Neural cell (in vitro differentiated cells): ENCODE measurements at regions not wholly inside any gene's neighbourhood (a gene's known extent, or its start where the extent isn't known, plus 50 kb on each side); places are given as distances from the start of the nearest gene placed in this dataset.

ENCODE experiments used
- H2AFZ ChIP-seq: fragments of 200-600, 300-800 bp; sonication (generic), shearing (Covaris generic); 2 replicates; pipeline ENCODE4 v1.6.0; 2014; ENCODE audit warnings: low read depth, mild to moderate bottlenecking, antibody characterized with exemption, low read length, moderate library complexity
- H3F3A ChIP-seq: fragments of 200-600 bp; shearing (Covaris generic); 2 replicates; pipeline ENCODE4 v1.6.1; 2016; ENCODE audit warnings: mild to moderate bottlenecking, moderate library complexity, mixed read lengths, antibody characterized with exemption, low read length; ENCODE audit not compliant: insufficient read depth, poor library complexity, severe bottlenecking
- H3K27ac ChIP-seq: fragments of 200-600, 300-800 bp; sonication (generic), shearing (Covaris generic); 2 replicates; pipeline ENCODE4 v1.5.1; 2014; ENCODE audit warnings: mild to moderate bottlenecking, low read length, moderate library complexity
- H3K27me3 ChIP-seq: fragments of 300-800, 200-600 bp; sonication (generic), shearing (Covaris generic); 2 replicates; pipeline ENCODE4 v1.6.0; 2014; ENCODE audit warnings: mild to moderate bottlenecking, low read depth, low read length, moderate library complexity; ENCODE audit not compliant: insufficient read depth
- H3K36me3 ChIP-seq: fragments of 300-800, 200-600 bp; sonication (generic), shearing (Covaris generic); 2 replicates; pipeline ENCODE4 v1.5.1; 2014; ENCODE audit warnings: mild to moderate bottlenecking, antibody characterized with exemption, low read length, moderate library complexity; ENCODE audit not compliant: insufficient read depth
- H3K4me2 ChIP-seq: fragments of 300-800, 200-600 bp; sonication (generic), shearing (Covaris generic); 2 replicates; pipeline ENCODE4 v1.6.0; 2014; ENCODE audit warnings: mild to moderate bottlenecking, low read length
- H3K4me3 ChIP-seq: fragments of 300-800, 200-600 bp; sonication (generic), shearing (Covaris generic); 2 replicates; pipeline ENCODE4 v1.5.1; 2014; ENCODE audit warnings: mild to moderate bottlenecking, low read length, moderate library complexity
- H3K79me2 ChIP-seq: fragments of 200-600 bp; shearing (Covaris generic); replicated peaks from 2 replicates; pipeline ENCODE4 v1.6.0; 2014; ENCODE audit warnings: mild to moderate bottlenecking, low read length, moderate library complexity; ENCODE audit not compliant: insufficient read depth
- H3K9ac ChIP-seq: fragments of 300-800, 200-600 bp; sonication (generic), shearing (Covaris generic); 2 replicates; pipeline ENCODE4 v1.6.1; 2016; ENCODE audit warnings: mild to moderate bottlenecking, low read length, mixed read lengths
- H3K9me2 ChIP-seq: fragments of 200-600 bp; shearing (Covaris generic); 2 replicates; pipeline ENCODE4 v1.6.1; 2016; ENCODE audit warnings: mild to moderate bottlenecking, low read length, mixed read lengths; ENCODE audit not compliant: insufficient read depth
- H3K9me3 ChIP-seq: fragments of 200-600, 300-800 bp; sonication (generic), shearing (Covaris generic); 2 replicates; pipeline ENCODE4 v1.6.1; 2016; ENCODE audit warnings: mild to moderate bottlenecking, mixed run types, low read length, moderate library complexity, mixed read lengths
- H4K20me1 ChIP-seq: fragments of 200-600 bp; shearing (Covaris generic); 2 replicates; pipeline ENCODE4 v1.6.1; 2016; ENCODE audit warnings: mild to moderate bottlenecking, mixed run types; ENCODE audit not compliant: insufficient read depth
- EP300 ChIP-seq: fragments of 450-650 bp; conservative IDR thresholded peaks from 2 replicates; pipeline ENCODE4 v1.6.1; 2014; ENCODE audit warnings: antibody characterized with exemption, mild to moderate bottlenecking, moderate library complexity; ENCODE audit not compliant: poor library complexity, severe bottlenecking
- EZH2 ChIP-seq: fragments of 200-600, 300-800 bp; shearing (Covaris generic), sonication (generic); IDR thresholded peaks from 2 replicates; pipeline ENCODE4 v1.6.1; 2014; ENCODE audit warnings: antibody characterized with exemption, low read length, borderline replicate concordance, mild to moderate bottlenecking; ENCODE audit not compliant: insufficient read depth, poor library complexity, severe bottlenecking
- MXI1 ChIP-seq: fragments of 450-650 bp; conservative IDR thresholded peaks from 2 replicates; pipeline ENCODE4 v1.6.1; 2014; ENCODE audit warnings: antibody characterized with exemption, mild to moderate bottlenecking; ENCODE audit not compliant: poor library complexity, severe bottlenecking
- POLR2AphosphoS5 ChIP-seq: IDR thresholded peaks from 2 replicates; pipeline ENCODE4 v1.6.1; 2012
- RAD21 ChIP-seq: fragments of 450-650 bp; conservative IDR thresholded peaks from 2 replicates; pipeline ENCODE4 v1.6.1; 2014; ENCODE audit warnings: antibody characterized with exemption, mild to moderate bottlenecking, moderate library complexity
- SMC3 ChIP-seq: fragments of 450-650 bp; conservative IDR thresholded peaks from 2 replicates; pipeline ENCODE4 v1.6.1; 2014; ENCODE audit warnings: antibody characterized with exemption, mild to moderate bottlenecking, moderate library complexity; ENCODE audit not compliant: poor library complexity
- TAF1 ChIP-seq: IDR thresholded peaks from 2 replicates; pipeline ENCODE4 v1.6.1; 2012; ENCODE audit warnings: low read depth
- TF ChIP-seq, protein P1 (sequence below): IDR thresholded peaks from 2 replicates; pipeline ENCODE4 v1.6.1; 2012; ENCODE audit warnings: borderline replicate concordance
- TF ChIP-seq, protein P2 (sequence below): fragments of 450-650 bp; IDR thresholded peaks from 2 replicates; pipeline ENCODE4 v1.5.1; 2014; ENCODE audit warnings: antibody characterized with exemption, mild to moderate bottlenecking, moderate library complexity; ENCODE audit not compliant: poor library complexity, severe bottlenecking

DNA sequence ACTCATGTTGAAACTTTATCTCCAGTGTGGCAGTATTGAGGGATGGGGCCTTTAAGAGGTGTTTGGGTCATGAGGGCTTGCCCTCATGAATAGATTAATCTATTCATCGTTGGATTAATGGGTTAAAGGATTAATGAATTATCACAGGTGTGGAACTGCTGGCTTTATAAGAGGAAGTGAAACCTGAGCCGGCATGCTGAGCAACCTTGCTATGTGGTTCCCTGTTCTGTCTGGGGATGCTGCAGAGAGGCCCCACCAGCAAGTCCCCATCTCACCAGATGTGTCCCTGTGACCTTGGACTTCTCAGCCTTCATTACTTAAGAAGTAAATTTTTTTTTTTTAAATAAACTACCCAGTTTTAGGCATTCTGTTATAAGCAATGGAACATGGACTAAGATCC lies 109.6 kb downstream of the DYRK2 start:
- Histone ChIP-seq H2AFZ (no peak overlapping the region), H4K20me1 (no peaks in the 10 kb centered on the region), H3K9ac (no peak overlapping the region), H3K27ac (no peak overlapping the region), H3K4me3 (no peak overlapping the region), H3K79me2 (no peaks in the 10 kb centered on the region), H3K4me2 (no peak overlapping the region), H3F3A (no peaks in the 10 kb centered on the region), H3K27me3 (no peaks in the 10 kb centered on the region), H3K36me3 (no peaks in the 10 kb centered on the region), H3K9me2 (no peaks in the 10 kb centered on the region), H3K9me3 (no peaks in the 10 kb centered on the region)
- TF ChIP-seq TAF1, result no peak
- no peak for TF ChIP-seq RAD21
- no peak for TF ChIP-seq EZH2
- TF ChIP-seq POLR2AphosphoS5, result no peak
- no peak for TF ChIP-seq EP300
- TF ChIP-seq, protein P1, sequence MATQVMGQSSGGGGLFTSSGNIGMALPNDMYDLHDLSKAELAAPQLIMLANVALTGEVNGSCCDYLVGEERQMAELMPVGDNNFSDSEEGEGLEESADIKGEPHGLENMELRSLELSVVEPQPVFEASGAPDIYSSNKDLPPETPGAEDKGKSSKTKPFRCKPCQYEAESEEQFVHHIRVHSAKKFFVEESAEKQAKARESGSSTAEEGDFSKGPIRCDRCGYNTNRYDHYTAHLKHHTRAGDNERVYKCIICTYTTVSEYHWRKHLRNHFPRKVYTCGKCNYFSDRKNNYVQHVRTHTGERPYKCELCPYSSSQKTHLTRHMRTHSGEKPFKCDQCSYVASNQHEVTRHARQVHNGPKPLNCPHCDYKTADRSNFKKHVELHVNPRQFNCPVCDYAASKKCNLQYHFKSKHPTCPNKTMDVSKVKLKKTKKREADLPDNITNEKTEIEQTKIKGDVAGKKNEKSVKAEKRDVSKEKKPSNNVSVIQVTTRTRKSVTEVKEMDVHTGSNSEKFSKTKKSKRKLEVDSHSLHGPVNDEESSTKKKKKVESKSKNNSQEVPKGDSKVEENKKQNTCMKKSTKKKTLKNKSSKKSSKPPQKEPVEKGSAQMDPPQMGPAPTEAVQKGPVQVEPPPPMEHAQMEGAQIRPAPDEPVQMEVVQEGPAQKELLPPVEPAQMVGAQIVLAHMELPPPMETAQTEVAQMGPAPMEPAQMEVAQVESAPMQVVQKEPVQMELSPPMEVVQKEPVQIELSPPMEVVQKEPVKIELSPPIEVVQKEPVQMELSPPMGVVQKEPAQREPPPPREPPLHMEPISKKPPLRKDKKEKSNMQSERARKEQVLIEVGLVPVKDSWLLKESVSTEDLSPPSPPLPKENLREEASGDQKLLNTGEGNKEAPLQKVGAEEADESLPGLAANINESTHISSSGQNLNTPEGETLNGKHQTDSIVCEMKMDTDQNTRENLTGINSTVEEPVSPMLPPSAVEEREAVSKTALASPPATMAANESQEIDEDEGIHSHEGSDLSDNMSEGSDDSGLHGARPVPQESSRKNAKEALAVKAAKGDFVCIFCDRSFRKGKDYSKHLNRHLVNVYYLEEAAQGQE, result no peak
- no peak for TF ChIP-seq SMC3
- no peak for TF ChIP-seq MXI1
- TF ChIP-seq, protein P2, sequence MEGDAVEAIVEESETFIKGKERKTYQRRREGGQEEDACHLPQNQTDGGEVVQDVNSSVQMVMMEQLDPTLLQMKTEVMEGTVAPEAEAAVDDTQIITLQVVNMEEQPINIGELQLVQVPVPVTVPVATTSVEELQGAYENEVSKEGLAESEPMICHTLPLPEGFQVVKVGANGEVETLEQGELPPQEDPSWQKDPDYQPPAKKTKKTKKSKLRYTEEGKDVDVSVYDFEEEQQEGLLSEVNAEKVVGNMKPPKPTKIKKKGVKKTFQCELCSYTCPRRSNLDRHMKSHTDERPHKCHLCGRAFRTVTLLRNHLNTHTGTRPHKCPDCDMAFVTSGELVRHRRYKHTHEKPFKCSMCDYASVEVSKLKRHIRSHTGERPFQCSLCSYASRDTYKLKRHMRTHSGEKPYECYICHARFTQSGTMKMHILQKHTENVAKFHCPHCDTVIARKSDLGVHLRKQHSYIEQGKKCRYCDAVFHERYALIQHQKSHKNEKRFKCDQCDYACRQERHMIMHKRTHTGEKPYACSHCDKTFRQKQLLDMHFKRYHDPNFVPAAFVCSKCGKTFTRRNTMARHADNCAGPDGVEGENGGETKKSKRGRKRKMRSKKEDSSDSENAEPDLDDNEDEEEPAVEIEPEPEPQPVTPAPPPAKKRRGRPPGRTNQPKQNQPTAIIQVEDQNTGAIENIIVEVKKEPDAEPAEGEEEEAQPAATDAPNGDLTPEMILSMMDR, result no peak

DNA sequence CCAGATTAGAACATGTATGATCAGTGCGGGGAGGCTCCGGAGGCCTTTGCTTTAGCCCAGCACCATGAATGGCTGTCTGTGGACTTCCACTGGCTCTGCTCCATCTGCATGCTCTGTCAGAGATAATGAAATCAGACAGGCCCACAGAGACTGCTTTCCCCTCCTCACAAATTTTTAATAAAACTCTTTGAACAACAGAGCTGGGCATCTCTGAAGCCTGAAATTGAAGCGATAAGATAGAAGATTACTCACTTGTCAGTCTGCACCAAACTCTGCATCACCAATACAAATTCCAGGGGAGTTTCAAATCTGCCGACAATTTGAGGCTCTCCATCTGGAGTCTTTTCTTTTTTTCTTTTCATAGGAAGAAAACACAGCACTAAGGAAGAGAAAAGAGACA lies 110.0 kb downstream of the DYRK2 start:
- no peak overlapping the region for H3K9ac ChIP-seq
- H3F3A ChIP-seq, result no peaks in the 10 kb centered on the region
- no peak overlapping the region for H3K27ac ChIP-seq
- no peaks in the 10 kb centered on the region for H3K9me2 ChIP-seq
- no peaks in the 10 kb centered on the region for H3K79me2 ChIP-seq
- no peak for TF ChIP-seq POLR2AphosphoS5
- TF ChIP-seq EZH2, result no peak
- TF ChIP-seq, protein P1, result no peak
- TF ChIP-seq, protein P2, result no peak
- TF ChIP-seq EP300, result no peak
- TF ChIP-seq MXI1, result no peak
- TF ChIP-seq SMC3, result no peak
- TF ChIP-seq RAD21, result no peak
- TF ChIP-seq TAF1, result no peak
- H3K4me2 ChIP-seq, result no peak overlapping the region
- H2AFZ ChIP-seq, result no peak overlapping the region
- no peaks in the 10 kb centered on the region for H3K36me3 ChIP-seq
- H4K20me1 ChIP-seq, result no peaks in the 10 kb centered on the region
- H3K27me3 ChIP-seq, result no peaks in the 10 kb centered on the region
- H3K9me3 ChIP-seq, result no peaks in the 10 kb centered on the region
- no peak overlapping the region for H3K4me3 ChIP-seq
